Activated T-helper 17 cell treated with anti-CD3 and anti-CD28 coated beads, Interleukin-2, amount 50 U/mL, for 72 hours (primary cell): ENCODE measurements at regions not wholly inside any gene's neighbourhood (a gene's known extent, or its start where the extent isn't known, plus 50 kb on each side); places are given as distances from the start of the nearest gene placed in this dataset.

ENCODE experiments used
- ATAC-seq: fragments of 150-1000 bp; cut with Tn5 transposase; replicated peaks from 2 replicates; pipeline ENCODE4 v1.10.0; 2021; ENCODE audit warnings: mild to moderate bottlenecking, moderate library complexity
- H3K27ac Mint-ChIP-seq: one replicate; pipeline ENCODE4 v1.8.0; 2022; ENCODE audit warnings: mixed read lengths
- H3K27me3 Mint-ChIP-seq: one replicate; pipeline ENCODE4 v1.8.0; 2022; ENCODE audit warnings: mixed read lengths
- H3K36me3 Mint-ChIP-seq: one replicate; pipeline ENCODE4 v1.8.0; 2022; ENCODE audit warnings: low read depth, mild to moderate bottlenecking, mixed read lengths
- H3K4me1 Mint-ChIP-seq: one replicate; pipeline ENCODE4 v1.8.0; 2022; ENCODE audit warnings: mixed read lengths
- H3K4me3 Mint-ChIP-seq: one replicate; pipeline ENCODE4 v1.8.0; 2022; ENCODE audit warnings: mild to moderate bottlenecking, mixed read lengths
- H3K9me3 Mint-ChIP-seq: one replicate; pipeline ENCODE4 v1.8.0; 2022; ENCODE audit warnings: mixed read lengths

GRCh38 chr20:50313827-50314677 is 123.4 kb downstream of the CEBPB start:
- Mint-ChIP-seq H3K36me3 (no peaks in the 10 kb centered on the region), H3K27ac (no peak overlapping the region), H3K27me3 (peaks cover 27% of the 10 kb centered on the region), H3K4me1 (no peaks in the 10 kb centered on the region), H3K4me3 (no peak overlapping the region), H3K9me3 (no peaks in the 10 kb centered on the region)
- no peak for ATAC-seq

GRCh38 chr20:50314678-50315335 is 124.2 kb downstream of the CEBPB start:
- no peak for ATAC-seq
- Mint-ChIP-seq H3K9me3 (no peaks in the 10 kb centered on the region), H3K4me1 (no peaks in the 10 kb centered on the region), H3K27me3 (peaks cover 31% of the 10 kb centered on the region), H3K27ac (no peak overlapping the region), H3K36me3 (no peaks in the 10 kb centered on the region), H3K4me3 (no peak overlapping the region)

- H3K27ac Mint-ChIP-seq: no peak overlapping the region
- no peaks in the 10 kb centered on the region for H3K4me1 Mint-ChIP-seq
- no peaks in the 10 kb centered on the region for H3K9me3 Mint-ChIP-seq
- no peaks in the 10 kb centered on the region for H3K36me3 Mint-ChIP-seq
- H3K4me3 Mint-ChIP-seq: no peak overlapping the region
- ATAC-seq: no peak
- H3K27me3 Mint-ChIP-seq: peaks cover 36% of the 10 kb centered on the region
These were observed 125.2 kb downstream of the CEBPB start for GRCh38 chr20:50315586-50316551.

GRCh38 chr20:50317116-50317515 is 126.5 kb downstream of the CEBPB start:
- ATAC-seq: no peak
- Mint-ChIP-seq H3K4me3 (no peak overlapping the region), H3K9me3 (no peaks in the 10 kb centered on the region), H3K4me1 (peaks cover 5% of the 10 kb centered on the region), H3K36me3 (no peaks in the 10 kb centered on the region), H3K27ac (no peak overlapping the region), H3K27me3 (peaks cover 37% of the 10 kb centered on the region)

GRCh38 chr20:50317609-50318008 is 127.0 kb downstream of the CEBPB start:
- Mint-ChIP-seq H3K9me3 (no peaks in the 10 kb centered on the region), H3K36me3 (no peaks in the 10 kb centered on the region), H3K27ac (no peak overlapping the region), H3K4me3 (no peak overlapping the region), H3K4me1 (peaks cover 5% of the 10 kb centered on the region), H3K27me3 (peaks cover 40% of the 10 kb centered on the region)
- ATAC-seq: no peak

- Mint-ChIP-seq H3K4me3 (no peak overlapping the region), H3K27me3 (peaks cover 37% of the 10 kb centered on the region), H3K27ac (no peak overlapping the region), H3K4me1 (peaks cover 5% of the 10 kb centered on the region), H3K36me3 (no peaks in the 10 kb centered on the region), H3K9me3 (no peaks in the 10 kb centered on the region)
- ATAC-seq: peak; percentile 42
These were observed 128.1 kb downstream of the CEBPB start for GRCh38 chr20:50318710-50319109.

- H3K27me3 Mint-ChIP-seq: peaks cover 33% of the 10 kb centered on the region
- no peak overlapping the region for H3K4me3 Mint-ChIP-seq
- H3K36me3 Mint-ChIP-seq: no peaks in the 10 kb centered on the region
- no peak for ATAC-seq
- no peak overlapping the region for H3K27ac Mint-ChIP-seq
- peaks cover 5% of the 10 kb centered on the region for H3K4me1 Mint-ChIP-seq
- H3K9me3 Mint-ChIP-seq: no peaks in the 10 kb centered on the region
These were observed 129.6 kb downstream of the CEBPB start for GRCh38 chr20:50320005-50320900.

GRCh38 chr20:50320901-50321796 is 130.5 kb downstream of the CEBPB start:
- H3K27ac Mint-ChIP-seq: no peak overlapping the region

GRCh38 chr20:50321797-50322480 is 131.3 kb downstream of the CEBPB start:
- ATAC-seq: no peak
- Mint-ChIP-seq H3K9me3 (no peaks in the 10 kb centered on the region), H3K36me3 (no peaks in the 10 kb centered on the region), H3K27ac (no peak overlapping the region), H3K4me3 (no peak overlapping the region), H3K4me1 (peaks cover 5% of the 10 kb centered on the region), H3K27me3 (peaks cover 24% of the 10 kb centered on the region)

More at GRCh38 chr20:50320901-50321796, 130.5 kb downstream of the CEBPB start:
- Mint-ChIP-seq H3K27me3 (peaks cover 29% of the 10 kb centered on the region), H3K4me3 (no peak overlapping the region), H3K9me3 (no peaks in the 10 kb centered on the region), H3K4me1 (peaks cover 5% of the 10 kb centered on the region), H3K36me3 (no peaks in the 10 kb centered on the region)
- ATAC-seq: peak; percentile 95

GRCh38 chr20:50322703-50323131 is 132.1 kb downstream of the CEBPB start:
- Mint-ChIP-seq H3K36me3 (no peaks in the 10 kb centered on the region), H3K9me3 (peaks cover under 1% of the 10 kb centered on the region), H3K4me3 (no peak overlapping the region), H3K27me3 (peaks cover 21% of the 10 kb centered on the region), H3K27ac (peak overlapping the region; percentile 1), H3K4me1 (peaks cover 5% of the 10 kb centered on the region)
- no peak for ATAC-seq

GRCh38 chr20:50323209-50323608 is 132.6 kb downstream of the CEBPB start:
- H3K36me3 Mint-ChIP-seq: no peaks in the 10 kb centered on the region
- H3K4me3 Mint-ChIP-seq: no peak overlapping the region
- H3K4me1 Mint-ChIP-seq: peaks cover 5% of the 10 kb centered on the region
- peak overlapping the region; percentile 1 for H3K27ac Mint-ChIP-seq
- peaks cover 5% of the 10 kb centered on the region for H3K9me3 Mint-ChIP-seq
- no peak for ATAC-seq
- H3K27me3 Mint-ChIP-seq: peaks cover 19% of the 10 kb centered on the region
